ENCODE measurements at regions not wholly inside any gene's neighbourhood (a gene's known extent, or its start where the extent isn't known, plus 50 kb on each side); places are given as distances from the start of the nearest gene placed in this dataset.

GRCh38 chrX:68902706-68903504 is 74.1 kb downstream of the EFNB1 start:
- FAIRE-seq (no peak), DNase-seq (ENCODE audit: low read depth, low spot score) (no peak)
- H3K4me3 ChIP-seq (replicated peaks in 1 of 3; ENCODE audit: insufficient read depth in 1 of 3, low read depth in 1 of 3, low read length in 3 of 3) = no peak overlapping the region
- H3K36me3 ChIP-seq (ENCODE audit: control insufficient read depth in 2 of 2, extremely low read depth in 1 of 2, insufficient read depth in 2 of 2, low read length in 2 of 2) = no peaks in the 10 kb centered on the region
- no peaks in the 10 kb centered on the region for H3K4me1 ChIP-seq (ENCODE audit: control insufficient read depth, extremely low read depth, insufficient read depth, low read length)
- H4K20me1 ChIP-seq (replicated peaks; ENCODE audit: control insufficient read depth, extremely low read depth, insufficient read depth, low read length) = no peaks in the 10 kb centered on the region
- no peak overlapping the region for H3K4me2 ChIP-seq (ENCODE audit: insufficient read depth, low read length)
- no peaks in the 10 kb centered on the region for H3K9me3 ChIP-seq (replicated peaks; ENCODE audit: control insufficient read depth, insufficient read depth, low read length)
- no peaks in the 10 kb centered on the region for H3K9me1 ChIP-seq (replicated peaks; ENCODE audit: control insufficient read depth, extremely low read depth, insufficient read depth, low read length)
- intact Hi-C loops (cut with micrococcal nuclease) = no loop called here
- no peak overlapping the region for H3K9ac ChIP-seq (replicated peaks; ENCODE audit: extremely low read depth, insufficient read depth, low read length)
- dilution Hi-C loops (cut with MboI; ENCODE audit: extremely low pct_ligation_motif_present, low sequenced_read_pairs) = no loop called here
- H3K27ac ChIP-seq (ENCODE audit: insufficient read depth, low read depth, low read length) = no peak overlapping the region
- no peak for TF ChIP-seq POLR2AphosphoS5 (IDR thresholded peaks at IDR 0.05; ENCODE audit: insufficient read depth, low read depth, low read length)
- TF ChIP-seq EZH2 (IDR thresholded peaks at IDR 0.05; ENCODE audit: borderline replicate concordance, low read depth, low read length, severe bottlenecking) = no peak
- no peak for TF ChIP-seq FOS (IDR thresholded peaks at IDR 0.05; ENCODE audit: borderline replicate concordance, insufficient read depth, low read length)
- no peak for TF ChIP-seq MAX (IDR thresholded peaks at IDR 0.05; ENCODE audit: insufficient read depth, insufficient read length)
- TF ChIP-seq GATA2 (IDR thresholded peaks at IDR 0.05; ENCODE audit: insufficient read depth, insufficient read length, low read depth, low read length) = no peak
- no peak for TF ChIP-seq CTCF (IDR thresholded peaks at IDR 0.05; ENCODE audit: extremely low read depth in 1 of 2, insufficient read depth in 1 of 2, low read depth in 1 of 2, low read length in 2 of 2)
- TF ChIP-seq JUN (IDR thresholded peaks at IDR 0.05; ENCODE audit: borderline replicate concordance, insufficient read depth, insufficient read length, low read depth) = no peak
- TF ChIP-seq POLR2A (IDR thresholded peaks at IDR 0.05; ENCODE audit: low read depth, low read length) = no peak
- no peak for TF ChIP-seq MYC (IDR thresholded peaks at IDR 0.05; ENCODE audit: low read depth, low read length)
- no peaks in the 10 kb centered on the region for H3K27me3 ChIP-seq (ENCODE audit: control insufficient read depth in 2 of 2, insufficient read depth in 2 of 2, low read length in 2 of 2)
- BruUV-seq (replicated peaks) = no TSS peak
- POLR2A ChIA-PET = no interaction called here
- H2AFZ ChIP-seq (ENCODE audit: low read depth, low read length) = no peak overlapping the region
- CTCF ChIA-PET = no interaction called here
- H3K79me2 ChIP-seq (ENCODE audit: control insufficient read depth, insufficient read depth, low read length) = no peaks in the 10 kb centered on the region

Measured in endothelial cell of umbilical vein (primary cell).